ENCODE measurements at regions not wholly inside any gene's neighbourhood (a gene's known extent, or its start where the extent isn't known, plus 50 kb on each side); places are given as distances from the start of the nearest gene placed in this dataset.

DNA sequence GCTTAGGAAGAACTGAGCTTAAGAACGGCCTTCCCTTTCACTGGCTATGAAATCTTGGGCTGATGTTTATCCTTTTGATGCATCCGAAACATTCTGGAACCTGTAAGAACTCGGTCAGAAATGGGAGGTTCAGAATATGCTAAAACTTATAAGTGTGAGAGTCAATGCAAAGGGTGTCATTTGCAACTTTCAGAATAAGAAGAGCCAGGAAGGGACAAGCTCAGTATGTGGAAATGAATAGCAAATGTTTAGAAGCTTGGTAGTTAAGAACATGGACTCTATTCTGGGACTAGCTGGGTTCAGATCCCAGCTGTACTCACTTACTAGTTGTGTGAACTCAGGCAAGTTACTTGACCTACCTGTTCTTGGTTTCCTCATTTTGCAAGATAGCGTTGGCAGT is 234.1 kb downstream of the OMA1 start:
- peaks cover 3% of the 10 kb centered on the region for H3K27me3 Mint-ChIP-seq
- no peaks in the 10 kb centered on the region for H3K4me1 Mint-ChIP-seq
- H3K27ac Mint-ChIP-seq, result no peak overlapping the region
- no peak for ATAC-seq (replicated peaks)
- H3K36me3 Mint-ChIP-seq (ENCODE audit: low read depth), result no peaks in the 10 kb centered on the region
- H3K9me3 Mint-ChIP-seq, result no peaks in the 10 kb centered on the region
- H3K4me3 Mint-ChIP-seq, result no peak overlapping the region

DNA sequence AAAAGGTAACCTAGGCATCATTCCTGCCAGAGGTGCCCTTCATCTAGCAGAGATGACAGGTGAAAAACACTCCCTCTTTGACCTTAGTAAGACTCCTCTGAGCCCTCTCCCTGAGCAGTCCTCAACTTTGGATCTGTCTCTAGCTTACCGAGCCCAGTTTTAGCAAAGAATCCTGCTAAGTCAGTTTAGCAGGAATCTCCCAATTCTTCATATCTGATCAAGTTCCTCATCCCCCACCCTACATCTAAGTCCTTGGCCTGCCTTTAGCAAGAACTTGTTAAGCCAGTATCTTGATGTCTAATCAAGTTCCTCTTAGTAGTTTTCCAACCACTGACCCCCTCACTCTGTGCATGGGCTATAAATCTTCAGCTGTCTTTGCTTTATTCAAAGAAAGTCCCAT is 235.6 kb downstream of the OMA1 start:
- no peaks in the 10 kb centered on the region for H3K27me3 Mint-ChIP-seq
- no peaks in the 10 kb centered on the region for H3K36me3 Mint-ChIP-seq (ENCODE audit: low read depth)
- no peaks in the 10 kb centered on the region for H3K9me3 Mint-ChIP-seq
- no peak for ATAC-seq (replicated peaks)
- no peak overlapping the region for H3K4me3 Mint-ChIP-seq
- H3K4me1 Mint-ChIP-seq, result no peaks in the 10 kb centered on the region
- H3K27ac Mint-ChIP-seq, result no peak overlapping the region

DNA sequence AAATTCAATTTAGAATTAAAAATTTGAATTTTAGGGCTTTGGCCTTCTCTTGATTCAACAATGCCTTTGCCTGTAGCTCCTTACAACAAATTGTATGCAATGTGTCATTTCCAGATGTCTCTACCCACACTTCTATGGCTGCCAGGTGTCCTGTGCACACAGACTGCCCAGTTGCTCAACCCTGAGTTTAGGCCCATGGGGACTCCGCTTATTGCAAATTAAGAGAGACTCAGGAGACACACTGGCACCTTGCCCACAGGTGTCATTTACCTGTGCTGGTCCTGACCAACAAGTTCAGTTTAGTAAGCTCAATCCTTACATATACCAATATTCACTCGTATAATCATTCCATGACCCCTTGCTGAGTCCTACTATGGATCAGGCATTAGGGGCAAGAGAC is 236.1 kb downstream of the OMA1 start:
- Mint-ChIP-seq H3K4me3 (no peak overlapping the region), H3K4me1 (no peaks in the 10 kb centered on the region), H3K9me3 (no peaks in the 10 kb centered on the region), H3K36me3 (ENCODE audit: low read depth) (no peaks in the 10 kb centered on the region), H3K27me3 (no peaks in the 10 kb centered on the region), H3K27ac (no peak overlapping the region)
- no peak for ATAC-seq (replicated peaks)

DNA sequence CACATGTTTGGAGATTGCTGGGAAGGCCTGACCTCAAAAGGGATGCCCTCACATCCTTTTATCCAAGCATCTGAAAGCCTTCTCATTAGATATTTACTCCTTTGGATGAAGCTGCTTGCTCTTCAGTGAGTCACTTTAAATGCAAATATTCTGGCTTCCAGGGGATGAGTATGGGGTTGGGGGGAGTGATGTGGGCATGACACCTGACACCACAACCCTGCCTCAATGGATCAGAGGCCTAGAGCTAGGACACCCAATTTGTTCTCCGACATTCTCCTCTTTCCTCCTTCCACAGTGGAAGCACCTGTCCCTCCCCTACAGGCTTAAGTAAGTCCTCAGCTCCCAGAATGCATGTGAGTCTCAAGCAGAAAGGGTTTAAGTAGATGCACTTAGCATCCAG is 238.3 kb downstream of the OMA1 start:
- ATAC-seq (replicated peaks), result no peak
- Mint-ChIP-seq H3K27me3 (no peaks in the 10 kb centered on the region), H3K27ac (no peak overlapping the region), H3K36me3 (ENCODE audit: low read depth) (no peaks in the 10 kb centered on the region), H3K9me3 (no peaks in the 10 kb centered on the region), H3K4me3 (no peak overlapping the region), H3K4me1 (no peaks in the 10 kb centered on the region)

DNA sequence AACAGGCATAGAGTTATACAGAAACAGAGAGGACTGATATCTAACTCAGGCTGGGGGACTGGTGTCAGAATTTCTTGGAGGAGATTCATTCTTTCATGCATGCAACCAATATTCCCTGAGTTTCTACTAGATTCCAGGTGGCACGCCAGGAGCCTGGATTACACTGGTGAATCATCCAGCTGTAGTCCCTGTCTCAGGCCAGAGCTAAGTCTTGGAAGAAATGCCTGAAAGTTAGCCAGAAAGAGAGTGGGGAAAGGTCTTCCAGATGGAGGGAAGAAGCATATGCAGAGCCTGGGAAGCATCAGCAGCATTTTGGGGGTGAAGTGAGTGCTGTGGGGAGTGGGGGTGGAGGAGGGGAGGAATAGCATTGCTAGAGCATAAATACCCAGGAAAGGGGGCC is 239.1 kb downstream of the OMA1 start:
- no peaks in the 10 kb centered on the region for H3K4me1 Mint-ChIP-seq
- no peaks in the 10 kb centered on the region for H3K9me3 Mint-ChIP-seq
- no peak overlapping the region for H3K27ac Mint-ChIP-seq
- no peaks in the 10 kb centered on the region for H3K36me3 Mint-ChIP-seq (ENCODE audit: low read depth)
- no peak for ATAC-seq (replicated peaks)
- no peaks in the 10 kb centered on the region for H3K27me3 Mint-ChIP-seq
- H3K4me3 Mint-ChIP-seq, result no peak overlapping the region

DNA sequence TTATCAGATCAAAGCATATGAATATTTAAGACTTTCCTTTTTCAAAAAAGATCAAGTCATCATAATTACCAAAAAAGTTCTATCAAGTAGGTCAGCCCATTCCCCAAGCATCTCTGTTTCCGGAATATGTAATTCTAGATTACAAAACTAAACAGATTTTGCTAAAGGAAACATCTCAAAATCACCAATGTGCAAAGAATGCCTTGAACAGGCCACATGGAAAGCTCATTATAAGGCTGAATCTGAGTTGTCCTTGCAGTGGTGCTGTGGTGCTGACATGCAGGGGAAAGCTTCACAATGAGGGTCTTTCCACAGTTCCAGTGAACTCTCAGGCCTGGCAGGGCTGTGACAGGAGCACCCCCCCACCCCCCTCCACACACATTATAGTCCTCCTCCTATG is 240.9 kb downstream of the OMA1 start:
- Mint-ChIP-seq H3K4me1 (no peaks in the 10 kb centered on the region), H3K9me3 (no peaks in the 10 kb centered on the region), H3K27me3 (no peaks in the 10 kb centered on the region), H3K36me3 (ENCODE audit: low read depth) (no peaks in the 10 kb centered on the region), H3K27ac (no peak overlapping the region), H3K4me3 (no peak overlapping the region)
- no peak for ATAC-seq (replicated peaks)

DNA sequence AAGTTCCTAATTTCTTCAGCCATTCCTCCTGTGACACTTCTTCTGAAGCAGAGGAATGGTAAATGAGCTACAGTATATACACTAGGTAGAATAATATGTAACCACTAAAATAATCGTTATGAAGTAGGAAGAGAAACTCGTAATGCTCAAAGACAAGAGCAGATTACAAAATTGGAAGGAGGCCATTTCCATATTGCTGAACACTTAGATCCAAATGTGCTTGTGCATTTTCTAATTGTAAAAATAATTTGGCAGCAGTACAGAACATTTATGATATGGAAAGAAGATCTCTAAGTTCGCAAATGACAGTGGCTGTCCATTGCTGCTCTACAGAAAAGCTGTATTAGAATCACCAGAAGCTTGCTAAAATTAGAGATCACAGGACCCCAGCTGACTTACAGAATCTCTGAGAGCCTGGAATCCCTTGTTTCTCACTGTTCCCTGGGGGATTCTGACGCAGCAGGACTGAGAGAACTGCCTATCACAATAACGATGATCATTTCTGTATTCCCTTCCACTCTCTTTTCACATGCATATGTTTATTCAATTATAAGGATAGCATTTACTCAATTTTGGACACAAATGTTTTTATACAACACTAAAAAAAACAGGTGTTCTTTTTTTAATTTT is 242.1 kb downstream of the OMA1 start:
- no peak overlapping the region for H3K4me3 Mint-ChIP-seq
- no peaks in the 10 kb centered on the region for H3K4me1 Mint-ChIP-seq
- no peak for ATAC-seq (replicated peaks)
- no peaks in the 10 kb centered on the region for H3K27me3 Mint-ChIP-seq
- no peaks in the 10 kb centered on the region for H3K36me3 Mint-ChIP-seq (ENCODE audit: low read depth)
- H3K27ac Mint-ChIP-seq, result no peak overlapping the region
- no peaks in the 10 kb centered on the region for H3K9me3 Mint-ChIP-seq

DNA sequence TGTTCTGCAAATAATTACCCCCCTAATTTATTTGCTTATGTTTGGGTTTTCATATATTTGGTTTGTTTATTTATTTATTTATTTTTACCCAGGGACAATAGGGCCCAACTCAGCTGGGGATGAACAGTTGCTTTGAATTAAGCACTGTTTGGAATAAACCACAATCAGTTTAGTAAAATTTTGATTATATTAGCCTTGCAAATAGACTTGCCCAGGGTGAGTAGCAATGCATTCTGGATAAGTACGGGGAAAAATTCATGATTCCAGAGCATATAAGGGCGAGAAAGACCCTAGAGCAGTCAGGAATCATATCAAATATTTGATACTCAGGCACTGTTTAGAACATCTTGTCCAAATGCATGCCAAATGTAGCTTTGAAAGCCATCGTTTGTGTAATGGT is 242.7 kb downstream of the OMA1 start:
- no peak overlapping the region for H3K27ac Mint-ChIP-seq
- H3K9me3 Mint-ChIP-seq, result no peaks in the 10 kb centered on the region
- no peaks in the 10 kb centered on the region for H3K27me3 Mint-ChIP-seq
- no peaks in the 10 kb centered on the region for H3K4me1 Mint-ChIP-seq
- no peak overlapping the region for H3K4me3 Mint-ChIP-seq
- no peak for ATAC-seq (replicated peaks)
- no peaks in the 10 kb centered on the region for H3K36me3 Mint-ChIP-seq (ENCODE audit: low read depth)

DNA sequence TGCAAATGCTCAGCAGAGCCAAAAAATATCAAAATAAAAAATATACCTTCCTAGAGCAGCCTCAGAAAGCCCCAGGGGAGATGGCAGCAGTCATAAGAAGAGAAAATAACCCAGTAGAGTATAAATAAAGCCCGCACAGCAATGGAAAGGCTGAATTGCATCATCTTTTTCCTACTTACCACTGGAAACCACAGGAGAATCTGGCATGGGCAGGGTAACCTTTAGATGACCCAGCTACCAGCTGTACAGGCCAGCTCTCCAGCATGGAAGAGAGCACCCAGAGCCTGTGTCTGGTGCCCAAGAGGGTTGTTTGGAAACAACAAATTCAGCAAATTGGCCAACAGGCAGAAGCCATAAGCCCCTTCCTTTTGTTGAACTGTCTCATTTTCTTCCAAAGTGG is 253.1 kb downstream of the OMA1 start:
- H3K36me3 Mint-ChIP-seq (ENCODE audit: low read depth), result no peaks in the 10 kb centered on the region
- ATAC-seq (replicated peaks), result no peak
- no peak overlapping the region for H3K27ac Mint-ChIP-seq
- no peaks in the 10 kb centered on the region for H3K9me3 Mint-ChIP-seq
- H3K4me1 Mint-ChIP-seq, result no peaks in the 10 kb centered on the region
- H3K4me3 Mint-ChIP-seq, result no peak overlapping the region
- H3K27me3 Mint-ChIP-seq, result no peaks in the 10 kb centered on the region

DNA sequence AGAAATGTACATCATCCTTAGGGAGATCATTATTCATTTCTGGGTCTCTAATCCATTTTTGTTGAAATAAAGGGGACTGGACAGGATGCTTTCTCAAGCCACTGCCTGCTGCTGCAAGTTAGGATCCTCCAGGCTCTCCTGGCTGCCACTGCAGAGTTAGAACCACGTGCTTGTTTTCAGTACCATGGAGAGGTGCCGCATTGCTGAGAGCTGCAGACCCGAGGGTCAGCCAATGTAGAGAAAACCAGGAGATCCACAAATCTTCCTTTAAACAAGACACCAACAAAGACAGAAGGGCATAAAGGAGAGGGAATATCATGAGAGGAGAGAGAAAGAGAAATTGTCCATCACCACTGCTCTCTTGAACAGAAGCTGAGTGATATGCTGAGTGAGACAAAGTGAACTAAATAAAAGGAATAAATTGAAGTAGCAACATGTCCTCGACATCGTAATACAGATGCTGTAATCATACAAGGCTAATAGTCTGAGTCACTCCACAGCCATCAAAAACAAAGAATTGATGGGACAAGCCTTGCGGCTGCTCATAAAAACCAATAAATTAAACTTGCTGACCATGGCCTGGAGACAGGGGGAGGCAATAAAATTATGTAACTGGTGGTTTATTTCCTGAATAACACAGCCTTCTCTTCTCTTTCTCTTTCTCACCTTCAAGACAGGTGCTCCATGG is 255.7 kb downstream of the OMA1 start:
- Mint-ChIP-seq H3K36me3 (ENCODE audit: low read depth) (no peaks in the 10 kb centered on the region), H3K27ac (no peak overlapping the region), H3K4me1 (no peaks in the 10 kb centered on the region), H3K27me3 (no peaks in the 10 kb centered on the region), H3K4me3 (no peak overlapping the region), H3K9me3 (no peaks in the 10 kb centered on the region)
- no peak for ATAC-seq (replicated peaks)

DNA sequence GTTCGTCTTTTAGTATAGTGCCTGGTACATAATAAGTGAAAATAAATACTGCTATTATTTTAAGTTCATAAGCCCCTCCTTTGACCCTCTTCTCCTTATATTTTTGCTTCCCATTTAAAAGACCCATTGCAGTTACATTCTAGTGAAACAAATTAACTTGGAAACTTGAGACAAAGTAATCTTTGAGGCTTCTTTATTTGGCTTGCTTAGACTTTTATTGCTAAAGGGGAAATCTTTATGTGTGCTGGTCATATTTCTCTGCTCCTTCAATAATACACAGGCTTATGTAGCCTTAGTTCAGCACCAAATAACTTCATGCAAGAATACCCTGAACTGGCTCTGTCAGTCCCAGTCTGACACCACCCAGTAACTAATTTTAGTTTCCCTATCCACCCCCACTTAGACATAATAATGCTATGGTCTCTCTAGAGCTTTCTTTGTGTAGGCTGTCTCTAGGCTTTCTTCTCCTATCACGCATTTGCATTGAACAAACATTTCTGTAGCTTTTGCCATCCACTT is 257.8 kb downstream of the OMA1 start:
- no peaks in the 10 kb centered on the region for H3K36me3 Mint-ChIP-seq (ENCODE audit: low read depth)
- ATAC-seq (replicated peaks), result no peak
- H3K4me1 Mint-ChIP-seq, result no peaks in the 10 kb centered on the region
- no peaks in the 10 kb centered on the region for H3K9me3 Mint-ChIP-seq
- no peaks in the 10 kb centered on the region for H3K27me3 Mint-ChIP-seq
- no peak overlapping the region for H3K4me3 Mint-ChIP-seq
- no peak overlapping the region for H3K27ac Mint-ChIP-seq

DNA sequence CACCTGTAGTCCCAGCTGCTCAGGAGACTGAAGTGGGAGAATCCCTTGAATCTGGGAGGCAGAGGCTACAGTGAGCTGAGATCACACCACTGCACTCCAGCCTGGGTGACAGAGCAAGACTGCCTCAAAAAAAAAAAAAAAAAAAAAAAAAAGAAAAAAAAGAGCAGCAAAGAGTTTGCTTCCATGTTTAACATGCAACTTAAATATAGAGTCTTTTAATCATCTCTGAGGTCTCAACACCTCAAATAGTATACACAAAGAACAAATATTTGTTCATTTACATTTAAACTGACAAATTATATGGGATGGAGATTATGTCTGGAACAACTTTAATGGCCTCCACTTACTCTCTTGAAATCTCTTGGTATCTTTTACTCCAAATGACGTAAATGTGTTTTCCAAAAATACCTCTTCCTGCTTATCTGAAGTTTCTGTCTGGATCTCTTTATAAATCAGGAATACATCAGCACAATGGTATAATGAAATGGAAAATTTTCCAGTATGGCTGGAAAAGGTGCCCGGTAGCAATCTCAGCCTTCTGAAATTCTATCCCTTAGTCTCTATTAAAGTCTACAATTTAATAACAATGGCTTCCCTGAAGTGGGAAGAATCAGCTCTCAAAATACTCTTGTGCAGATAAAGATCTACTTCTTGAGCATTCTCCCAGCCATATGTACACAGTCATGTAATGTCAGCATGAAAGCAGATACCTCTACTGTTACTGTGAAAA is 258.5 kb downstream of the OMA1 start:
- Mint-ChIP-seq H3K27ac (no peak overlapping the region), H3K9me3 (no peaks in the 10 kb centered on the region), H3K4me1 (no peaks in the 10 kb centered on the region), H3K4me3 (no peak overlapping the region), H3K36me3 (ENCODE audit: low read depth) (no peaks in the 10 kb centered on the region), H3K27me3 (no peaks in the 10 kb centered on the region)
- ATAC-seq (replicated peaks), result no peak

DNA sequence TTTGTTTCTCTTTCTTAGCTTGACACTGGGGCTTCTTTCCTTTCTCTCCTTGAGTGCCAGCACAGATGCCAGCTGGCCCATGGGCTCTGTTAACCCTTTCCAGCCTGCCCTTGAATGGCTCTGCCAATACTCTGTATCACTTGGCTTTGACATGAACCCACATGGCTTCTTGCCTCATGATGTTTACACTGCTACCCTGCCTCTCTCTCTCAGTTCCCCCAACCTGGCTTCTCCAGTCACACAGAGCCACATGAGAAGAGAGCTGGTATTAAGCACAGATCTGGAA is 262.4 kb downstream of the OMA1 start:
- Mint-ChIP-seq H3K27me3 (no peaks in the 10 kb centered on the region), H3K4me1 (no peaks in the 10 kb centered on the region), H3K4me3 (no peak overlapping the region), H3K36me3 (ENCODE audit: low read depth) (no peaks in the 10 kb centered on the region), H3K9me3 (no peaks in the 10 kb centered on the region), H3K27ac (no peak overlapping the region)
- ATAC-seq (replicated peaks), result no peak

DNA sequence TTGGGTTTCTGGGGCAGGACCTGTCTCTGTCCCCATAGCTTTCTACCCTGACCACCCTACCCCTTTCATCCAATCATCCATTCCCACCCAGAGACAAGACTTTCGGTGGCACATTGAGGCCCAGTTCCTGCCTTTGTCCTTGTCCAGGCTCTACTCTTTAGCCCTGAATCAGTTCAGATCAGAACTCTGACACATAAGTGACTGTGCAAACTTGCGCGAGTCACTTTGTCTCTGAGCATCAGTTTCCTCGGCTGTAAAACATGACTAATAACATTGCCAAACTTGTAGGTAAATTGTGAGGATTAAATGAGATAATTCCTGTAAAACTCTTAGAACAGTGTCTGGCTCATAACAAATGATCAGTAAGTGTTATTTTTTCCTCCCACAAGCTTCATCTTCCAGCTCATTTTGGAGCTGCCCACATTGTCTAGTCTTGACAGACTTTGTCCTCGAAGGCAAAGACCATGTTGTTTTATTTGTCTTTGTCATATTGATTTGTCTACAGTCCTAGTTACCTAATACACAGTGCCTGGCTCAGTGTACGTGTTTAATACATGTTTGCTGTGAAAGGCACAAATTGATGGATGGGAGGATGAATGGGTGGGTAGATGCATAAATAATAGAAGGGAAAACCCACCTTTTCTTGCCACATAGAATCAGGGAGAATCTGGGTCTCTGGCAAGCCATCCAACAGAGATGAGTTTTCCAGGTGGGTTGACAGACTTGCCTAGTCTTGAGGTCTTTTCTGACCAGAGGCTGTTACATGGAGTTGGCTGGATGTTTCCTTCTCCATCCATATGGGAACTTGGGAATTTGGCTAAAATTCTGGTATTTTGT is 262.9 kb downstream of the OMA1 start:
- no peak for ATAC-seq (replicated peaks)
- Mint-ChIP-seq H3K36me3 (ENCODE audit: low read depth) (no peaks in the 10 kb centered on the region), H3K4me1 (no peaks in the 10 kb centered on the region), H3K4me3 (no peak overlapping the region), H3K27me3 (no peaks in the 10 kb centered on the region), H3K27ac (no peak overlapping the region), H3K9me3 (no peaks in the 10 kb centered on the region)
